Psoas muscle (tissue), 7 donors: ENCODE measurements at regions not wholly inside any gene's neighbourhood (a gene's known extent, or its start where the extent isn't known, plus 50 kb on each side); places are given as distances from the start of the nearest gene placed in this dataset.

Experiments used
- ATAC-seq, 4 donors: fragments of 200-7000 bp; cut with Tn5 transposase; one replicate each; pipeline ENCODE4 v1.9.1; 2020; ENCODE audit warnings: moderate library complexity in 3 of 4, mild to moderate bottlenecking in 2 of 4
- DNase-seq, 2 donors: peaks; one replicate each; pipeline ENCODE4 v3.0.0-alpha.2; 2020
- H3K27ac ChIP-seq: fragments of 200-600 bp; one replicate; pipeline ENCODE4 v1.8.0; 2022
- H3K27me3 ChIP-seq, 3 donors: fragments of 200-600 bp in 1 of 3; one replicate each; pipeline versions ENCODE4 v1.6.1 to v1.8.0; 2013 to 2022; ENCODE audit warnings: low read length in 2 of 3, mild to moderate bottlenecking in 2 of 3, moderate library complexity in 1 of 3; ENCODE audit not compliant: insufficient read depth in 3 of 3
- H3K36me3 ChIP-seq, 2 donors: fragments of 200-600 bp in 1 of 2; one replicate each; pipeline versions ENCODE4 v1.6.1 to v1.8.0; 2013 to 2022; ENCODE audit warnings: low read depth in 1 of 2, mild to moderate bottlenecking in 1 of 2, moderate library complexity in 1 of 2; ENCODE audit not compliant: insufficient read depth in 1 of 2
- H3K4me1 ChIP-seq: fragments of 200-600 bp; one replicate; pipeline ENCODE4 v1.8.0; 2022
- H3K4me3 ChIP-seq: fragments of 200-600 bp; one replicate; pipeline ENCODE4 v1.8.0; 2022; ENCODE audit warnings: mild to moderate bottlenecking
- H3K9me3 ChIP-seq: fragments of 200-600 bp; one replicate; pipeline ENCODE4 v1.8.0; 2022
- CTCF ChIP-seq: fragments of 200-600 bp; IDR thresholded peaks from one replicate; pipeline ENCODE4 v1.8.0; 2022; ENCODE audit warnings: antibody characterized with exemption
- WGBS, 3 donors: extraction: QIAGEN DNeasy Blood & Tissue Kit; methylation state at CpG; one replicate each; pipeline versions ENCODE4 v1.1.6 to v1.1.7; 2013; 5-methylcytosine and 5-hydroxymethylcytosine counted together
- intact Hi-C, 2 donors: fragments of 100-400 bp; cut with DNase I; formaldehyde crosslinking; loops; one replicate each; pipeline versions ENCODE4 v1.11.0 to v1.14.2; 2022
- donor health status: healthy with polysubstance abuse.
- donor health status: DM: no; HTN: no; CAD: no; lungs with moderate emphysema.
- donor health status: Bipolar disorder and iron deficiency.
- donor health status: healthy.
- donor health status: DM: yes; HTN: yes; CAD: no.
- donor health status: DM: no; HTN: no; CAD: no.
- donor health status: DM: yes; HTN: yes; CAD: no.

- Histone ChIP-seq H3K27me3 (no peaks in the 10 kb centered on the region), H3K9me3 (no peaks in the 10 kb centered on the region), H3K4me3 (no peak overlapping the region), H3K36me3 (no peaks in the 10 kb centered on the region), H3K4me1 (no peaks in the 10 kb centered on the region), H3K27ac (no peak overlapping the region)
- TF ChIP-seq CTCF: no peak
- WGBS, 3 donors: 67 to 68% (median 67%) methylated on average over 4 of the region's 4 CpGs
- DNase-seq: no peak
- intact Hi-C loops: no loop called here
- no peak for ATAC-seq
Observed at GRCh38 chr2:14363137-14363536, 269.4 kb upstream of the LRATD1 start.

- no peak for TF ChIP-seq CTCF
- intact Hi-C loops: no loop called here
- no peak for ATAC-seq
Observed at GRCh38 chr2:14363976-14364375, 268.5 kb upstream of the LRATD1 start.

GRCh38 chr2:14364471-14364870, 268.0 kb upstream of the LRATD1 start:
- intact Hi-C loops: no loop called here
- TF ChIP-seq CTCF: no peak
- Histone ChIP-seq H3K27me3 (no peaks in the 10 kb centered on the region), H3K4me3 (no peak overlapping the region), H3K4me1 (no peaks in the 10 kb centered on the region), H3K36me3 (no peaks in the 10 kb centered on the region), H3K27ac (no peak overlapping the region), H3K9me3 (peaks cover 7% of the 10 kb centered on the region)
- 90 to 92% (median 92%) methylated on average over 8 of the region's 8 CpGs for WGBS, 3 donors
- ATAC-seq (no peak), DNase-seq (no peak)

More at GRCh38 chr2:14363976-14364375, 268.5 kb upstream of the LRATD1 start:
- H3K27me3 ChIP-seq: no peaks in the 10 kb centered on the region
- no peak overlapping the region for H3K27ac ChIP-seq
- no peaks in the 10 kb centered on the region for H3K4me1 ChIP-seq
- WGBS, 3 donors: 56 to 70% (median 59%) methylated on average over 3 of the region's 3 CpGs
- no peak overlapping the region for H3K4me3 ChIP-seq
- DNase-seq: no peak
- peaks cover 2% of the 10 kb centered on the region for H3K9me3 ChIP-seq
- H3K36me3 ChIP-seq: no peaks in the 10 kb centered on the region

GRCh38 chr2:14385043-14385442, 247.5 kb upstream of the LRATD1 start:
- H3K4me1 ChIP-seq: no peaks in the 10 kb centered on the region
- ATAC-seq: no peak
- WGBS, 3 donors: 27 to 31% (median 30%) methylated on average over 4 of the region's 4 CpGs

More at GRCh38 chr2:14385043-14385442, 247.5 kb upstream of the LRATD1 start:
- H3K27me3 ChIP-seq: no peaks in the 10 kb centered on the region
- no peak overlapping the region for H3K4me3 ChIP-seq
- DNase-seq: no peak
- H3K27ac ChIP-seq: no peak overlapping the region
- intact Hi-C loops: no loop called here
- H3K9me3 ChIP-seq: no peaks in the 10 kb centered on the region
- no peaks in the 10 kb centered on the region for H3K36me3 ChIP-seq
- no peak for TF ChIP-seq CTCF
